Sciatic nerve (tissue), 2 donors: ENCODE measurements at regions not wholly inside any gene's neighbourhood (a gene's known extent, or its start where the extent isn't known, plus 50 kb on each side); places are given as distances from the start of the nearest gene placed in this dataset.
A peak's percentile ranks its signal among the peaks of the same experiment; 100 is the strongest.
"Not testable (repeated sequence)": the region's sequence is repeated elsewhere in the genome, so short reads cannot be mapped to it uniquely, and the experiment has no call there.

ENCODE experiments used
- ATAC-seq: fragments of 200-7000 bp; cut with Tn5 transposase; one replicate; pipeline ENCODE4 v1.9.1; 2020; ENCODE audit warnings: mild to moderate bottlenecking, moderate library complexity
- DNase-seq: peaks from one replicate; pipeline ENCODE4 v3.0.0-alpha.2; 2020; ENCODE audit warnings: low spot score
- intact Hi-C: fragments of 100-400 bp; cut with DNase I; formaldehyde crosslinking; loops from one replicate; pipeline ENCODE4 v1.14.2; 2022
- donor health status: DM: no; HTN: no; CAD: no.
- donor health status: DM: no; HTN: no; CAD: no.

DNA sequence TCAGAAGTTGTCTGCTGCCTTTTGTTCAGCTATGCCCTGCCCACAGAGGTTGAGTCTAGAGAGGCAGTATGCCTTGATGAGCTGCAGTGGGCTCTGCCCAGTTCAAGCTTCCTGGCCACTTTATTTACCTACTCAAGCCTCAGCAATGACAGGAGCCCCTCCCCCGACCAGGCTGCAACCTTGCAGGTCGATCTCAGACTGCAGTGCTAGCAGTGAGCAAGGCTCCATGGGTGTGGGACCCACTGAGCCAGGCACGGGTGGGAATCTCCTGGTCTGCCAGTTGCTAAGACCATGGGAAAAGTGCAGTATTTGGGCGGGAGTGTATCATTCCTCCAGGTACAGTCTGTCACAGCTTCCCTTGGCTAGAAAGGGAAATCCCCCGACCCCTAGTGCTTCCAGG is 1554.8 kb downstream of the PCDH9 start:
- DNase-seq, intact Hi-C loops, ATAC-seq: not testable (repeated sequence)

- DNase-seq (no peak), ATAC-seq (no peak)
- intact Hi-C loops: no loop called here
Observed at GRCh38 chr13:65670014-65670625, 1560.0 kb downstream of the PCDH9 start.

- no peak for ATAC-seq
- intact Hi-C loops: no loop called here
Observed at GRCh38 chr13:65660731-65661130, 1569.4 kb downstream of the PCDH9 start.

GRCh38 chr13:65656740-65657329 is 1573.3 kb downstream of the PCDH9 start:
- DNase-seq (no peak), ATAC-seq (no peak)
- intact Hi-C loops: no loop called here

More at GRCh38 chr13:65660731-65661130, 1569.4 kb downstream of the PCDH9 start:
- DNase-seq: no peak

- DNase-seq (no peak), ATAC-seq (no peak)
- intact Hi-C loops: no loop called here
Observed at GRCh38 chr13:65653613-65654012, 1576.5 kb downstream of the PCDH9 start.

DNA sequence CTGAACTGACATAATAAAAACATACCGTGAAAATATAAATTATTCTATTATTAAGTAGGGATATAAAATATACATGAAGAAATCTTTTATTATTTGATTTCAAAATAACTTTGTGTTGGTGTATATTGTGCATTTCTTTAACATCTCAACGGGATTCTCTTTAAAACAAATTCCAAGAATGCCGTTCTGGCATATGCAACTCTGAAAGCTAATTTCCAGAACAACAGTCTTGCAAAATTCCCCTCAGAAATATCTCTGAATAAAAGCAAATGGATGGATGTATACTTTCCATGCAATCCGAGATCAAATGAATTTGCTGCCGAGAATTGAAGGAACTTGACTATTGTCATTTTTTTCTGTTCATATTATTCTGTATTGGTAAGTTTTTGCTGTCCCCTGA is 1579.8 kb downstream of the PCDH9 start:
- ATAC-seq: no peak
- DNase-seq: no peak
- intact Hi-C loops: no loop called here

GRCh38 chr13:65642996-65643395 is 1587.1 kb downstream of the PCDH9 start:
- ATAC-seq (no peak), DNase-seq (no peak)
- intact Hi-C loops: no loop called here

GRCh38 chr13:65642301-65642700 is 1587.8 kb downstream of the PCDH9 start:
- ATAC-seq: no peak
- intact Hi-C loops: no loop called here
- DNase-seq: no peak

GRCh38 chr13:65638572-65639168 is 1591.5 kb downstream of the PCDH9 start:
- intact Hi-C loops: no loop called here
- DNase-seq: no peak
- peak; percentile 36 for ATAC-seq

GRCh38 chr13:65633806-65634205 is 1596.3 kb downstream of the PCDH9 start:
- intact Hi-C loops: no loop called here
- DNase-seq: no peak
- no peak for ATAC-seq

DNA sequence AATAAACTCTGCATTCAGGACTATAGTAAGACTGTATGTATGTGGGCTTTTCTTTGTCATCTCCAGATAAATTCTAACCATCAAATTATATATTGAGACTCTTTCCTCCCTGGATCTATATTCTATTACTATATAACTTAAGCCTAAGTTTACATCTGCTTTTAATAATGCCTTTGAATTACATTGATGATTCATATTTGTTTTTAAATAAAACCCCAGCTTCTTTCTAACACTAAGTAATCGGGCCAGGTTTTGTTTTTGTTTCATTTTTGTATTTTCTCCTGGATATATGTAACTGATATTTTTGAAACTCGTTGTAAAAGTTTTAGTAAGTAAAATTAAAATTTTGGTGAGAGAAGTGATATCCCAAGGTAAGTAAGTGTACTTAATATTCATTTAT is 1599.1 kb downstream of the PCDH9 start:
- intact Hi-C loops: no loop called here
- DNase-seq: no peak
- no peak for ATAC-seq

GRCh38 chr13:65629926-65630325 is 1600.2 kb downstream of the PCDH9 start:
- DNase-seq (no peak), ATAC-seq (no peak)
- intact Hi-C loops: no loop called here

DNA sequence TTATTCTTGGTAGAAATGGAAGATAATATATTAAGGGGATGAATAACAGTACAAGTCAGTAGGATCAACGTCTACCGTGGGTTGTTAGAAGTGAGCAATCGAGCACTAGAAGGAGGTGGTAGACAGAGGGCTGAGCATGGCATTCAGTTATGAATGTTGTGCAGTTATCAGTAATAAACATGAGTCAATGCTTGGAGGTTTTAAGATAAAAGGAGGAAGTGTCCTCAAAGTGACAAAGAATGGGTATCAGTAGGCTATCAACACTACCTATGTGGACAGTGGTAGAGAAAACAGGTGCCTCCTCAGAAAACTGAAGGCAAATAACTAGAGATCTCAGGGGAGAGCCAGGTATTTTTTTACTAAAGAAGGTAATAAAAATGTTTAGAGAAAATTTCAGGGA is 1607.0 kb downstream of the PCDH9 start:
- intact Hi-C loops: no loop called here
- no peak for DNase-seq

GRCh38 chr13:65615506-65615905 is 1614.6 kb downstream of the PCDH9 start:
- intact Hi-C loops: no loop called here
- ATAC-seq (no peak), DNase-seq (no peak)

More for the DNA sequence above, 1607.0 kb downstream of the PCDH9 start:
- ATAC-seq: no peak

DNA sequence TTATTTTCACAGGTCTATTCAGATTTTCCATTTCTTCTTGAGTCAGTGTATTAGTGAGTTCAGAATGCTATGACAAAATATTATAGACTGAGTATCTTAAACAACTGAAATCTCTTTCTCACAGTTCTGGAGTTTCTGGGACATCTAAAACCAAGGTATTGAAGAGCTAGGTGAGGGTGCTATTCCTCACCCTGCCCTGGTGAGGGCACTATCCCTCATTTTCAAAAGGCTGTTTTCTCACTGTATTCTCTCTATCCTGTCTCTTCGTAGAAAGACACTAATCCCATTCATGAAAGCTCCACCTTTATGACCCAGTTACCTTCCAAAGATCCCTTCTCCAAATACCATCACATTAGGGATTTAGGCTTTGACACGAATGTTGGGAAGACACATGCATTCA is 1617.1 kb downstream of the PCDH9 start:
- DNase-seq (no peak), ATAC-seq (no peak)
- intact Hi-C loops: no loop called here

GRCh38 chr13:65609350-65609749 is 1620.8 kb downstream of the PCDH9 start:
- intact Hi-C loops: no loop called here
- ATAC-seq: no peak
- DNase-seq: no peak

DNA sequence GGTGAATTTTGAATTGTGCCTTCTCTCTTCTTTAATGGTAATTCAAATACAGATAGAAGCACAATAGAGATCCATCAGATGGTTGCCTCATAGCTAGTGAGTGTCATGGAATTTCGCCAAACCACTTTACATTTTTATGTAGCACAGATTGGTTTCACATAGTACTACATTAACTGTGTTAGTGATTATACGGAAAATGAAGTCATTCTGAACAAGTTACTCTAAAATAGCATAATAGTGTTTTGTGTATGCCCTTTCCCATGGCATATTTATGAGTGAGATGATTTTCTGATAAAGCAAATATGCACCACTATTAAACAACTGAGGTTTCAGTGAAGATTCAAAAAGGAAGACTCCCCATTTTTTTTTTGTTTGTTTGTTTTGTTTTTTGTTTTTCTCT is 1623.5 kb downstream of the PCDH9 start:
- DNase-seq (no peak), ATAC-seq (no peak)
- intact Hi-C loops: no loop called here

GRCh38 chr13:65605396-65605795 is 1624.7 kb downstream of the PCDH9 start:
- no peak for ATAC-seq
- DNase-seq: no peak
- intact Hi-C loops: no loop called here

GRCh38 chr13:65603160-65603559 is 1627.0 kb downstream of the PCDH9 start:
- ATAC-seq (no peak), DNase-seq (no peak)
- intact Hi-C loops: no loop called here

- DNase-seq (no peak), ATAC-seq (no peak)
- intact Hi-C loops: no loop called here
Observed at GRCh38 chr13:65601855-65602254, 1628.3 kb downstream of the PCDH9 start.

GRCh38 chr13:65600702-65601101 is 1629.4 kb downstream of the PCDH9 start:
- DNase-seq (no peak), ATAC-seq (no peak)
- intact Hi-C loops: no loop called here
